ENCODE measurements at regions not wholly inside any gene's neighbourhood (a gene's known extent, or its start where the extent isn't known, plus 50 kb on each side); places are given as distances from the start of the nearest gene placed in this dataset.

- Histone ChIP-seq H3K27me3 (ENCODE audit: insufficient read depth, low read length) (no peaks in the 10 kb centered on the region), H3K4me2 (ENCODE audit: insufficient read depth, low read length) (no peak overlapping the region), H3K27ac (ENCODE audit: low read depth, low read length) (no peak overlapping the region), H3K79me2 (ENCODE audit: insufficient read depth, low read length) (no peaks in the 10 kb centered on the region), H2AFZ (ENCODE audit: low read length) (no peak overlapping the region), H3K4me3 (ENCODE audit: insufficient read depth, low read length) (no peak overlapping the region), H3K4me1 (ENCODE audit: insufficient read depth, low read length) (peaks cover 13% of the 10 kb centered on the region), H3K36me3 (ENCODE audit: insufficient read depth, low read length) (no peaks in the 10 kb centered on the region), H4K20me1 (ENCODE audit: insufficient read depth, low read length) (no peaks in the 10 kb centered on the region), H3K9me3 (ENCODE audit: low read depth, low read length) (no peaks in the 10 kb centered on the region)
- DNase-seq (ENCODE audit: insufficient read length, low spot score, missing footprints), result no peak
- TF ChIP-seq CTCF (IDR thresholded peaks at IDR 0.05; ENCODE audit: extremely low read depth, low read depth, low read length), result no peak
Observed at GRCh38 chr6:48774276-48774675, 663.3 kb upstream of the PTCHD4 start.

DNA sequence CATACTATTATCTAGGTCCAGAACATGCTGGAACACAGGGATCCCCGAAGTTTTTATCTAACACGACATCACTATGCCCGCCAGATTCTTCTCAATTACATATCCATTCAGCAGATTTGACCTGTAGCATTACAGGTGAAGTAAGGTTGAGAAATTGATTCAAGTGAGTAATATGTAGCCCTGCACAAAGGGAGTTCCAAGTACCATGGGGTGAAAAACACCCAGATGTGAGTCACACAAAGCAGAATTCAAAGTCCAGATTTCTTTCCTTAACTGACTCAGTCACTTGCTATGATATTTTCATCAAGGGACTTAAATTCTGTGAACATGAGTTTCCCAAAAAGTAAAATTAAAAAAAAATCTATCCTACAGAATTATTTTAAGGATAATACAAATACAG, 655.4 kb upstream of the PTCHD4 start:
- Histone ChIP-seq H3K9me3 (ENCODE audit: low read depth, low read length) (no peaks in the 10 kb centered on the region), H3K27me3 (ENCODE audit: insufficient read depth, low read length) (no peaks in the 10 kb centered on the region), H3K4me1 (ENCODE audit: insufficient read depth, low read length) (peaks cover 17% of the 10 kb centered on the region), H3K4me3 (ENCODE audit: insufficient read depth, low read length) (no peak overlapping the region), H4K20me1 (ENCODE audit: insufficient read depth, low read length) (no peaks in the 10 kb centered on the region), H3K4me2 (ENCODE audit: insufficient read depth, low read length) (no peak overlapping the region), H3K36me3 (ENCODE audit: insufficient read depth, low read length) (no peaks in the 10 kb centered on the region), H3K27ac (ENCODE audit: low read depth, low read length) (no peak overlapping the region), H2AFZ (ENCODE audit: low read length) (no peak overlapping the region), H3K79me2 (ENCODE audit: insufficient read depth, low read length) (no peaks in the 10 kb centered on the region)
- TF ChIP-seq CTCF (IDR thresholded peaks at IDR 0.05; ENCODE audit: extremely low read depth, low read depth, low read length), result no peak
- DNase-seq (ENCODE audit: insufficient read length, low spot score, missing footprints), result peak; percentile 50

DNA sequence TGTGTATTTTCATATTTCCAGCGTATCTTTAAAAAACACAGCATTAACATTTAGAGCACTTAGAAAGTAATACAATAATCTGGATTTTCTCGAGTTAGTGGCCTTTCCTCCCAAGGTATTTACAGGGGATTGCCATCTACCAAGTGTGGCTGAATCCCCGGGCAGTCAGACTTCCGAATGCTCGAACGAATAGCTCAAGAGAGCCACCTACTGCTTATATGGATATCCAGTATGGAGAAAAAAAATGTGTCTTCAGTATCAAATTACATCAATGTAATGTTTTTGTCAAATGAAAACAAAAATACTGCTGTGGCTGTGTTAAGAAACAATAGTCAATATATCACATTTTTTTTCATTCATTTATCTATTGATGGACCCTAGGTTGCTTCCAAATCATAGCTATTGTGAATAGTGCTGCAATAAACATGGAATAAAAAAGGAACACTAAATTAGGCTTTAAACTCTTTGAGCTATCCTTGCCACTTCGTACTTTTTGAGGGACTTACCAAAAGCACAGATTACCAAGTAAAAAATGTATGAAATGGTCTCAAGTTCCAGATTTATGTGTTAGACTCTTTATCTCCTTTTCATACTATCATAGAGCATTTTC, 654.5 kb upstream of the PTCHD4 start:
- Histone ChIP-seq H3K4me3 (ENCODE audit: insufficient read depth, low read length) (no peak overlapping the region), H3K4me1 (ENCODE audit: insufficient read depth, low read length) (peaks cover 17% of the 10 kb centered on the region), H2AFZ (ENCODE audit: low read length) (no peak overlapping the region), H3K27me3 (ENCODE audit: insufficient read depth, low read length) (no peaks in the 10 kb centered on the region), H3K4me2 (ENCODE audit: insufficient read depth, low read length) (no peak overlapping the region), H3K27ac (ENCODE audit: low read depth, low read length) (no peak overlapping the region), H3K9me3 (ENCODE audit: low read depth, low read length) (no peaks in the 10 kb centered on the region), H3K36me3 (ENCODE audit: insufficient read depth, low read length) (no peaks in the 10 kb centered on the region), H4K20me1 (ENCODE audit: insufficient read depth, low read length) (no peaks in the 10 kb centered on the region), H3K79me2 (ENCODE audit: insufficient read depth, low read length) (no peaks in the 10 kb centered on the region)
- peak; percentile 67 for TF ChIP-seq CTCF (IDR thresholded peaks at IDR 0.05; ENCODE audit: extremely low read depth, low read depth, low read length)
- DNase-seq (ENCODE audit: insufficient read length, low spot score, missing footprints), result peak; percentile 54

DNA sequence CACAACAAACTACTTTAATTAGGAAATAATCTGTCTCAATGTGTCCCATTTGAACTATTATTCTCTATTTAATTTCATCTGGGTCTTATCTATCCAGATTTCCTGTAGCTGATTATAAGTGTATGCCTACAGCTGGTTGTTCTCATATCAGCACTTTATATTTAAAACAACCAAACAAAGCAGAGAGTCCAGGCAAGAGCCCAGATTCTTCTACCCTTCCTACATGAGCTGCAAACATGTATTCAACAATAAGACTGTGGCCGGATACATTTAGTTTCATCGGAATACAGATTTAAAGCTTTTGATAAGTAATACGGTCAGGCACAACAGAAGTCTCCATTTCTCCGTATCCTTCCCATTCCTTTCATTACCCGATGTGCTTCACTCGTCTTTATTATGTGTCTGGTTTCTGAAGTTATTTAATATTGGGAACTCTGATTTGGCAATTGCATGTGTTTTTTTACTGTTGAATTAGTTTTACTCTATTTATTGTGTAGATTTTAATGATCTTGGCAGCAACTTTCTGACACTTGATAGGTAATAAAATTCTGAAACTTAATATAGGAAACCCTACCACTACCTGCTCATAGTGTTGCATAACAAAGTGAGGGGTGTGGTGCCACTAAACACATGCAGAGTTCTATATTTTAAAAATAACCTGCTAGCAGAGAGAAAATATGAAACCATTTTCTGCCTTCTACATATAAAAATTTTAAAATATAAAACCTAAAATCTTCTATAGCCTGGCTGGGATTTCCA, 653.5 kb upstream of the PTCHD4 start:
- no peaks in the 10 kb centered on the region for H3K9me3 ChIP-seq (ENCODE audit: low read depth, low read length)

More for the DNA sequence above, 653.5 kb upstream of the PTCHD4 start:
- Histone ChIP-seq H2AFZ (ENCODE audit: low read length) (no peak overlapping the region), H3K4me1 (ENCODE audit: insufficient read depth, low read length) (peaks cover 17% of the 10 kb centered on the region), H3K4me3 (ENCODE audit: insufficient read depth, low read length) (no peak overlapping the region), H3K36me3 (ENCODE audit: insufficient read depth, low read length) (no peaks in the 10 kb centered on the region), H3K27me3 (ENCODE audit: insufficient read depth, low read length) (no peaks in the 10 kb centered on the region), H3K79me2 (ENCODE audit: insufficient read depth, low read length) (no peaks in the 10 kb centered on the region), H3K27ac (ENCODE audit: low read depth, low read length) (no peak overlapping the region), H4K20me1 (ENCODE audit: insufficient read depth, low read length) (no peaks in the 10 kb centered on the region), H3K4me2 (ENCODE audit: insufficient read depth, low read length) (no peak overlapping the region)
- DNase-seq (ENCODE audit: insufficient read length, low spot score, missing footprints), result no peak
- TF ChIP-seq CTCF (IDR thresholded peaks at IDR 0.05; ENCODE audit: extremely low read depth, low read depth, low read length), result no peak

Data from osteoblast (primary cell).